GM12872 (cell line): ENCODE measurements at regions not wholly inside any gene's neighbourhood (a gene's known extent, or its start where the extent isn't known, plus 50 kb on each side); places are given as distances from the start of the nearest gene placed in this dataset.

Experiments
- CTCF ChIP-seq: IDR thresholded peaks from 3 replicates; pipeline ENCODE4 v1.5.1; 2011; ENCODE audit warnings: low read depth, mild to moderate bottlenecking, low read length, moderate library complexity; ENCODE audit not compliant: insufficient read depth

DNA sequence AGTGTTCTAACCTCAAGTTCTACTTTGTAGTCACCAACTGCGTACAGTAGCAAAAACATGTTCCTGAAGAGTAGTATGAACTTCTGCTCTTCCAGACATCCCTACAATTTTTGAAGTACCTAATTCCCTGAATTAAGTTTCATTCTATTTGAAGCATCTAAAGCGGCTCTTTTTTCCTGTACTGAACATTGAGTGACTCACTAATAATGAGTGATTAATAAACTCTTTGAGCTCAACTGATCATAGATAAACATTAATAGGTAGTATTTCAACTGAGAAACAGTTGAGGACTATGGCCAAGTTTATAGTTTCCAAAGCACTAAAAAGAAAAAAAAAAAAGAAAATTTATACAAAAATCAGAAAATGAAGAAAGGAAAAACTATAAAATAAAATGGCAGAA, 683.1 kb downstream of the LTN1 start:
- no peak for TF ChIP-seq CTCF

GRCh38 chr21:28308516-28308915, 684.2 kb downstream of the LTN1 start:
- no peak for TF ChIP-seq CTCF

GRCh38 chr21:28299946-28300345, 692.7 kb downstream of the LTN1 start:
- TF ChIP-seq CTCF: no peak

DNA sequence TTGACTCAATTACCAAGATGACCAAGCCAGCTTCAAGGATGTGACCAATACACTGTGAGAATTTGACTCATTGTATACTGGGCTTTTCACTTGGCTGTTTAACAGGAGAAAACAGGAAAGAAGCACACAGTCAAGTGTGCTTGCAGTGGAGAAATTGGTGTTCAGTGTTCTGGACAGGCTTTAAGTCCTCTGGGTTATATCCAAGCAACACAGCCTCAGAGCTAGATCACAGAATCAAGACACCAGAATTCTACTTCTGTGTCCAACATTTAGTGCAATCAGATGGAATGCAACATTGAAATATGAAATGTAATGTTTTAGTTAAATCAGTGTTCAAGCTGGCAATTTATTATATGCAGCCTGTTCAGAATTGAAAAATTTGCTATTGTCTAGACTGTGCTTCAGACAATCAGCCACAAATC, 694.4 kb downstream of the LTN1 start:
- no peak for TF ChIP-seq CTCF

DNA sequence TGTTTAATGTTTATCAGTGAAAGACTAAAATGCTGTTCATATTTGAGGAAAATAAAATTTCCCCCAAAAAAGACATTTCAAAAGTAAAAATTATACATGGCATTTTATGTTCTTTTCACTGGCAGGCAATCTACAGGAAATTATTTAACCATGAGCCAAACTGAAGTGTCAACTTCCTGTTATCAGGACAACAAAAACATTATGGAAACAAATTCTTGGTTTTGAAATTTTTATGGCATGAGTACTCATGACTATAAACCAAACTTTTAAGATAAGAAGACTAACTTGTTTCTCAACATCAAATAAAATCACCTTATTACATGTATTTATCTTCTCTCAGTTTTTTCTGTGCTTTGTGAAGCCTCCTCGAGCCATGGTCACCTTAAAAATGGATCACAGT, 698.6 kb downstream of the LTN1 start:
- TF ChIP-seq CTCF: no peak

- no peak for TF ChIP-seq CTCF
These were observed 708.8 kb downstream of the LTN1 start for GRCh38 chr21:28283641-28284490.

- TF ChIP-seq CTCF: no peak
These were observed 709.8 kb downstream of the LTN1 start for GRCh38 chr21:28282833-28283232.
